MCF 10A (cell line): ENCODE measurements at regions not wholly inside any gene's neighbourhood (a gene's known extent, or its start where the extent isn't known, plus 50 kb on each side); places are given as distances from the start of the nearest gene placed in this dataset.

ENCODE experiments used
- BruUV-seq: library from RNA; stranded (reverse); fragments of 400-500 nt; replicated peaks from 2 replicates; lab custom pipeline; 2021; lab: Mats Ljungman, UMichigan
- CTCF ChIA-PET: fragments of 300-600 bp; sonication (Branson Sonifier 250); formaldehyde crosslinking; extraction: SDS; loops from one replicate; lab custom pipeline; 2021; ENCODE audit warnings: antibody characterized with exemption, inconsistent platforms; lab: Yijun Ruan, JAX
- POLR2A ChIA-PET: fragments of 300-600, 350-650 bp; sonication (Branson Sonifier 250); formaldehyde crosslinking; extraction: SDS; loops from one replicate; lab custom pipeline; 2020; ENCODE audit warnings: antibody characterized with exemption, inconsistent platforms; lab: Yijun Ruan, JAX
- DNase-seq: peaks from one replicate; pipeline ENCODE4 v3.0.0-alpha.2; 2018; ENCODE audit not compliant: unreplicated experiment
- H3K27ac Mint-ChIP-seq: one replicate; pipeline ENCODE4 v1.8.0; 2022; ENCODE audit warnings: mild to moderate bottlenecking, low read depth, mixed read lengths; ENCODE audit not compliant: unreplicated experiment
- H3K27me3 Mint-ChIP-seq: one replicate; pipeline ENCODE4 v1.8.0; 2022; ENCODE audit warnings: mixed read lengths; ENCODE audit not compliant: insufficient read depth, unreplicated experiment
- H3K36me3 Mint-ChIP-seq: one replicate; pipeline ENCODE4 v1.8.0; 2022; ENCODE audit warnings: mild to moderate bottlenecking, moderate library complexity, mixed read lengths; ENCODE audit not compliant: insufficient read depth, unreplicated experiment
- H3K4me1 Mint-ChIP-seq: one replicate; pipeline ENCODE4 v1.8.0; 2022; ENCODE audit warnings: mixed read lengths; ENCODE audit not compliant: insufficient read depth, unreplicated experiment
- H3K4me3 Mint-ChIP-seq: one replicate; pipeline ENCODE4 v1.8.0; 2022; ENCODE audit warnings: mild to moderate bottlenecking, moderate library complexity, mixed read lengths; ENCODE audit not compliant: unreplicated experiment
- H3K9me3 Mint-ChIP-seq: one replicate; pipeline ENCODE4 v1.8.0; 2022; ENCODE audit warnings: mixed read lengths; ENCODE audit not compliant: unreplicated experiment
- intact Hi-C: fragments of 100-400 bp; cut with micrococcal nuclease; formaldehyde crosslinking; loops from 2 replicates; pipeline ENCODE4 v1.14.1; 2022
- TF ChIP-seq, protein P1 (sequence below): fragments of 200-600 bp; IDR thresholded peaks from one replicate; pipeline ENCODE4 v1.8.0; 2022; ENCODE audit warnings: antibody characterized with exemption, mild to moderate bottlenecking; ENCODE audit not compliant: unreplicated experiment

DNA sequence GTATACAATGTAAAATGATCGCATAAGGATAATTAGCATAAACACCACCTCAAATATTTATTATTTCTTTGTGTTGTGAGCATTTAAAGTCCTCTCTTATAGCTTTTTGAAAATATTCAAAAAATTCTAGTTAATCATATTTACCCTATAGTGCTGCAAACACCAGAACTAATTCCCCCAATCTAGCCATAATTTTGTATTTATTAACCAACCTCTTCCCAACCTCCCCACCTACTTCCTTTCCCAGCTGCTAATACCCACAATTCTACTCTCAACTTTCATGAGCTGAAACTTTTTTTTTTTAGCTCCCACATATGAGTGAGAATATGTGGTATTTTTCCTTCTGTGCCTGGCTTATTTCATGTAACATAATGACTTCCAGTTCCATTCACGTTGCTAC lies 317.8 kb upstream of the ATP10B start:
- TF ChIP-seq, protein P1, sequence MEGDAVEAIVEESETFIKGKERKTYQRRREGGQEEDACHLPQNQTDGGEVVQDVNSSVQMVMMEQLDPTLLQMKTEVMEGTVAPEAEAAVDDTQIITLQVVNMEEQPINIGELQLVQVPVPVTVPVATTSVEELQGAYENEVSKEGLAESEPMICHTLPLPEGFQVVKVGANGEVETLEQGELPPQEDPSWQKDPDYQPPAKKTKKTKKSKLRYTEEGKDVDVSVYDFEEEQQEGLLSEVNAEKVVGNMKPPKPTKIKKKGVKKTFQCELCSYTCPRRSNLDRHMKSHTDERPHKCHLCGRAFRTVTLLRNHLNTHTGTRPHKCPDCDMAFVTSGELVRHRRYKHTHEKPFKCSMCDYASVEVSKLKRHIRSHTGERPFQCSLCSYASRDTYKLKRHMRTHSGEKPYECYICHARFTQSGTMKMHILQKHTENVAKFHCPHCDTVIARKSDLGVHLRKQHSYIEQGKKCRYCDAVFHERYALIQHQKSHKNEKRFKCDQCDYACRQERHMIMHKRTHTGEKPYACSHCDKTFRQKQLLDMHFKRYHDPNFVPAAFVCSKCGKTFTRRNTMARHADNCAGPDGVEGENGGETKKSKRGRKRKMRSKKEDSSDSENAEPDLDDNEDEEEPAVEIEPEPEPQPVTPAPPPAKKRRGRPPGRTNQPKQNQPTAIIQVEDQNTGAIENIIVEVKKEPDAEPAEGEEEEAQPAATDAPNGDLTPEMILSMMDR: no peak
- H3K4me3 Mint-ChIP-seq: no peak overlapping the region

DNA sequence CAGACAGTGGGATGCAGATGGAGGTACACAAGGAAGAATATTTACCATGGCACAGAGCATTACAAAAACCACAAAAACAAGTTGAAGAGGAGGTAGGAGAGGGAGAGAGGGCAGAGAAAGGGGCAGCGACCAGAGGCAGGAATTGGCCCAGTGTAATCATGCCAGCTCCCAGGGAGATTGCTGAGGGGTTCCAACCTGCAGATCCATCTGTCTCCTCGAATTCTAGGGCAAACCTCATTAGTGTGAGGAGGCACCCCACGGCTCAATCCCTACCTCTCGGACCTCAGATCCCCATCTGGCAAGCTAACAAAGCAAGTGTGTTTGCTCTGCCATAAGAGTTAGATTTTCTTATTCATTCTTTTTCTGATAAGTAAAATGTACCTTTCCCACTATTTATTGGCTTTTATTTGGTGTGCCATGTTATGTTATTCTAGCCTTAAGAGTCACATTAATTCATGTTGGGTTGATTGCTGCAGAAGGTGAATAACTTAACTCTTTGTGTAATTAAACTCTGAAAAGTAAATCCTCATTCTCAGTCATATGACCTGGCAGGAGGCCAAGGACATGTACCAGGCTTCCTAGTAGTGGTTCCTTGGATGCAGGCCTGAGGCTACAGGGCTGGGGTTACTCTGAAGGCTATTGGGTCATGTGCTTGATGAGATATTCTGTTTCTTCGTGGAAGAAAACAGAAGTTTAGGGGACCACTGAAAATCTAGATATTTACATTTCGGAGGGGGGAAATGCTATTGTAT lies 315.2 kb upstream of the ATP10B start:
- H3K27ac Mint-ChIP-seq: no peak overlapping the region
- no TSS peak for BruUV-seq
- H3K4me3 Mint-ChIP-seq: no peak overlapping the region
- ChIA-PET POLR2A (no interaction called here), CTCF (interaction anchor here (0.6 to 0.8 kb wide), 2 partner anchors 76 to 729 kb away, joined by 3 to 6 read pairs; no protein-coding TSS in a partner anchor)
- TF ChIP-seq, protein P1: no peak
- intact Hi-C loops: no loop called here
- no peaks in the 10 kb centered on the region for H3K27me3 Mint-ChIP-seq
- H3K36me3 Mint-ChIP-seq: no peaks in the 10 kb centered on the region
- DNase-seq: peak; percentile 48
- no peaks in the 10 kb centered on the region for H3K4me1 Mint-ChIP-seq
- no peaks in the 10 kb centered on the region for H3K9me3 Mint-ChIP-seq

More for the DNA sequence above, 317.8 kb upstream of the ATP10B start:
- ChIA-PET POLR2A (no interaction called here), CTCF (interaction anchor here (0.6 to 1.7 kb wide), 5 partner anchors 15 to 672 kb away, joined by 3 to 4 read pairs (median 3); no protein-coding TSS in a partner anchor)
- Mint-ChIP-seq H3K27me3 (no peaks in the 10 kb centered on the region), H3K9me3 (no peaks in the 10 kb centered on the region), H3K27ac (no peak overlapping the region), H3K4me1 (no peaks in the 10 kb centered on the region), H3K36me3 (no peaks in the 10 kb centered on the region)
- BruUV-seq: no TSS peak
- DNase-seq: no peak
- intact Hi-C loops: no loop called here

DNA sequence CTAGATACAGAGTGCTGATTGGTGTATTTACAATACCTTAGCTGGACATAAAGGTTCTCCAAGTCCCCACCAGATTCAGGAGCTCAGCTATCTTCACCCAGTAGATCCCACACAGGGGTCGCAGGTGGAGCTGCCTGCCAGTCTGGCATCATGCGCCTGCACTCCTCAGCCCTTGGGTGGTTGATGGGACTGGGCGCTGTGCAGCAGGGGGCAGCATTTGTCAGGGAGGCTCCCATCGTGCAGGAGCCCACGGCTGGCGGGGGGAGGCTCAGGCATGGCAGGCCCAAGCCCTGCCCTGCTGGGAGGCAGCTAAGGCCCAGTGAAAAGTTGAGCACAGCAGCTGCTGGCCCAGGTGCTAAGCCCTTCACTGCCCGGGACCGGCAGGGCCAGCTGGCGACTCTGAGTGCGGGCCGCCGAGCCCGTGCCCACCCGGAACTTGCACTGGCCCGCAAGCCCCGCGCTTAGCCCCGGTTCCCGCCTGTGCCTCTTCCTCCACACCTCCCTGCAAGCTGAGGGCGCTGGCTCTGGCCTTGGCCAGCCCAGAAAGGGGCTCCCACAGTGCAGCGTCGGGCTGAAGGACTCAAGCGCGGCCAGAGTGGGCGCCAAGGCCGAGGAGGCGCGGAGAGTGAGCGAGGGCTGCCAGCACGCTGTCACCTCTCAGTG lies 314.1 kb upstream of the ATP10B start:
- no TSS peak for BruUV-seq
- DNase-seq: no peak
- no peaks in the 10 kb centered on the region for H3K4me1 Mint-ChIP-seq
- TF ChIP-seq, protein P1: no peak
- POLR2A ChIA-PET: no interaction called here
- CTCF ChIA-PET: interaction anchor here (0.6 to 1.0 kb wide), 3 partner anchors 47 to 728 kb away, joined by 3 to 6 read pairs (median 3); no protein-coding TSS in a partner anchor
- intact Hi-C loops: no loop called here
- H3K4me3 Mint-ChIP-seq: no peak overlapping the region
- H3K27me3 Mint-ChIP-seq: no peaks in the 10 kb centered on the region
- H3K27ac Mint-ChIP-seq: no peak overlapping the region
- H3K9me3 Mint-ChIP-seq: no peaks in the 10 kb centered on the region
- H3K36me3 Mint-ChIP-seq: no peaks in the 10 kb centered on the region

DNA sequence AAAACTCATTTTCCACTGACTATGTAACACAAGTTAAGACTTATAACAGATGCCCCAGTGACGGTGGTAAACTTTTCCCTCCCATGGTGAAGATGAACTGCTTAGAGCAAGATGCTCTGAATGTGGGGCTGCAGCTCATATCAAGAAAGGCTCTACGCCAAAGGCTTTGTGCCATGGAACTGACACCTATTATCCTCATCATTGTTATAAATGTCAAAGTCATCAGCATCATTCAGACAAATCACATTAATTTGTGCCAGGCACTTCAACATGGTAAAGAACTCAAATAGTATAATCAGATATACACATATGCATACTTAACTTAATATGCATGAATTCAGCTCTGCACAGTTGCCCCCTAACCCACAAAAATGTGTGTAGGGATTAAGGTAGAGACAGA lies 305.9 kb upstream of the ATP10B start:
- no TSS peak for BruUV-seq
- Mint-ChIP-seq H3K4me1 (peaks cover 6% of the 10 kb centered on the region), H3K9me3 (peaks cover 6% of the 10 kb centered on the region), H3K4me3 (no peak overlapping the region), H3K27me3 (no peaks in the 10 kb centered on the region), H3K36me3 (no peaks in the 10 kb centered on the region), H3K27ac (no peak overlapping the region)
- TF ChIP-seq, protein P1: no peak
- CTCF ChIA-PET: interaction anchor here (1.1 kb wide), 1 partner anchor 32 kb away, joined by 4 read pairs; no protein-coding TSS in a partner anchor
- intact Hi-C loops: no loop called here
- POLR2A ChIA-PET: no interaction called here
- DNase-seq: no peak
